OCI-LY7 (cell line): ENCODE measurements at regions not wholly inside any gene's neighbourhood (a gene's known extent, or its start where the extent isn't known, plus 50 kb on each side); places are given as distances from the start of the nearest gene placed in this dataset.
"Not testable (repeated sequence)": the region's sequence is repeated elsewhere in the genome, so short reads cannot be mapped to it uniquely, and the experiment has no call there.

Experiments
- BruUV-seq: library from RNA; stranded (reverse); fragments of 400-500 nt; replicated peaks from 2 replicates; lab custom pipeline; 2021; lab: Mats Ljungman, UMichigan
- CTCF ChIA-PET: fragments of 300-600 bp; sonication (Branson Sonifier 250); formaldehyde crosslinking; loops from one replicate; lab custom pipeline; 2022; ENCODE audit warnings: antibody characterized with exemption; ENCODE audit not compliant: unreplicated experiment; lab: Charles Lee
- POLR2A ChIA-PET: fragments of 300-600 bp; sonication (Branson Sonifier 250); formaldehyde crosslinking; loops from one replicate; lab custom pipeline; 2022; ENCODE audit warnings: antibody characterized with exemption; lab: Charles Lee
- DNase-seq: peaks from one replicate; pipeline ENCODE4 v3.0.0-alpha.2; 2015; ENCODE audit warnings: low spot score
- H2AFZ ChIP-seq: fragments of 200-600 bp; sonication (generic), shearing (Covaris generic); 2 replicates; pipeline ENCODE4 v1.6.1; 2014; ENCODE audit warnings: mild to moderate bottlenecking, antibody characterized with exemption, low read length, moderate library complexity
- H3K27ac ChIP-seq: fragments of 200-600 bp; sonication (generic); 2 replicates; pipeline ENCODE4 v1.5.1; 2014; ENCODE audit warnings: mixed run types, low read depth, mild to moderate bottlenecking, moderate library complexity, low read length, inconsistent platforms; ENCODE audit not compliant: poor library complexity, severe bottlenecking
- H3K36me3 ChIP-seq: fragments of 200-600 bp; sonication (generic); 2 replicates; pipeline ENCODE4 v1.6.1; 2014; ENCODE audit warnings: mild to moderate bottlenecking, antibody characterized with exemption, low read length, moderate library complexity, mixed read lengths; ENCODE audit not compliant: insufficient read depth
- H3K4me1 ChIP-seq: fragments of 200-600 bp; sonication (generic); 2 replicates; pipeline ENCODE4 v1.5.1; 2014; ENCODE audit warnings: mild to moderate bottlenecking, low read length; ENCODE audit not compliant: insufficient read depth, poor library complexity, severe bottlenecking
- H3K4me2 ChIP-seq: fragments of 200-600 bp; sonication (generic); 2 replicates; pipeline ENCODE4 v1.6.1; 2014; ENCODE audit warnings: mild to moderate bottlenecking, low read length
- H3K4me3 ChIP-seq: fragments of 200-600 bp; sonication (generic); 2 replicates; pipeline ENCODE4 v1.5.1; 2014; ENCODE audit warnings: mild to moderate bottlenecking, low read depth, low read length; ENCODE audit not compliant: poor library complexity, severe bottlenecking
- H3K79me2 ChIP-seq: fragments of 200-600 bp; sonication (generic); 2 replicates; pipeline ENCODE4 v1.6.1; 2016; ENCODE audit warnings: low read depth, mild to moderate bottlenecking, low read length, moderate library complexity, mixed read lengths; ENCODE audit not compliant: insufficient read depth
- H3K9me2 ChIP-seq: fragments of 200-600 bp; sonication (generic); 2 replicates; pipeline ENCODE4 v1.6.1; 2016; ENCODE audit warnings: mild to moderate bottlenecking, low read length, mixed read lengths; ENCODE audit not compliant: insufficient read depth
- H3K9me3 ChIP-seq: fragments of 200-600 bp; sonication (generic); 2 replicates; pipeline ENCODE4 v1.6.1; 2014; ENCODE audit warnings: mild to moderate bottlenecking, mixed run types, low read length, mixed read lengths
- H4K20me1 ChIP-seq: fragments of 200-600 bp; sonication (generic); 2 replicates; pipeline ENCODE4 v1.6.1; 2014; ENCODE audit warnings: mild to moderate bottlenecking, antibody characterized with exemption, low read length, moderate library complexity, mixed read lengths; ENCODE audit not compliant: insufficient read depth
- CTCF ChIP-seq: fragments of 200-600 bp; sonication (generic); conservative IDR thresholded peaks from 2 replicates; pipeline ENCODE4 v1.5.1; 2014; ENCODE audit warnings: mild to moderate bottlenecking, antibody characterized with exemption, low read length, moderate library complexity, mixed read lengths
- EZH2phosphoT487 ChIP-seq: fragments of 200-600 bp; sonication (generic); IDR thresholded peaks from 2 replicates; pipeline ENCODE4 v1.6.1; 2018; ENCODE audit warnings: low read depth, borderline replicate concordance, mild to moderate bottlenecking, mixed run types, antibody characterized with exemption, low read length, moderate library complexity, mixed read lengths
- intact Hi-C: fragments of 100-400 bp; cut with micrococcal nuclease; formaldehyde crosslinking; loops from one replicate; pipeline ENCODE4 v1.10.0; 2022; ENCODE audit not compliant: unreplicated experiment

GRCh38 chr6:144364208-144364720 is 79.1 kb downstream of the UTRN start:
- no peaks in the 10 kb centered on the region for H3K9me2 ChIP-seq
- intact Hi-C loops: no loop called here
- no peak for DNase-seq
- H2AFZ ChIP-seq: no peak overlapping the region
- ChIA-PET POLR2A (no interaction called here), CTCF (no interaction called here)
- no peak overlapping the region for H3K4me2 ChIP-seq
- no peak overlapping the region for H3K4me3 ChIP-seq
- H3K79me2 ChIP-seq: no peaks in the 10 kb centered on the region
- BruUV-seq: no TSS peak
- H3K27ac ChIP-seq: no peak overlapping the region
- H3K4me1 ChIP-seq: no peaks in the 10 kb centered on the region
- no peaks in the 10 kb centered on the region for H4K20me1 ChIP-seq
- no peaks in the 10 kb centered on the region for H3K36me3 ChIP-seq
- no peaks in the 10 kb centered on the region for H3K9me3 ChIP-seq
- no peak for TF ChIP-seq EZH2phosphoT487
- no peak for TF ChIP-seq CTCF

DNA sequence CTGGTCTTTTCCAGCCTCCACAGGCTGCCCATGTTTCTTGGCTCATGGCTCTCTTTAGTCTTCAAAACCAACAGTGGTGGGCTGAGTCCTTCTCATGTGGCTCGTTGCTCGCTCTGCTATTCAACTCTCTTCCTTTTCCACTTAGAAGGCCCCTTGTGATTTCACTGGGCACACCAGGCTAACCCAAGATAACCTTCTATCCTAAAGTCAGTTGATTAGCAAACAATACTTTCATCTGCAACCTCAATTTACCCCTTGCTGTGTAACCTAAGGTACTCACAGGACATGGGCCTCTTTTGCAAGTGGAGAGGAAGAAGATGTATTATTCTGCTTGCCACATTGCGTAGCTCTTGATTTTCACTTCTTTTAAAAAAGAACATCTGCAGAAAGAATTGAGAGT is 79.6 kb downstream of the UTRN start:
- ChIA-PET POLR2A (no interaction called here), CTCF (no interaction called here)
- Histone ChIP-seq H3K36me3 (no peaks in the 10 kb centered on the region), H3K4me2 (no peak overlapping the region), H2AFZ (no peak overlapping the region), H3K9me3 (no peaks in the 10 kb centered on the region), H3K79me2 (no peaks in the 10 kb centered on the region), H4K20me1 (no peaks in the 10 kb centered on the region), H3K9me2 (no peaks in the 10 kb centered on the region), H3K4me1 (no peaks in the 10 kb centered on the region), H3K4me3 (no peak overlapping the region), H3K27ac (no peak overlapping the region)
- DNase-seq: no peak
- intact Hi-C loops: no loop called here
- BruUV-seq: no TSS peak
- TF ChIP-seq EZH2phosphoT487: no peak
- no peak for TF ChIP-seq CTCF

DNA sequence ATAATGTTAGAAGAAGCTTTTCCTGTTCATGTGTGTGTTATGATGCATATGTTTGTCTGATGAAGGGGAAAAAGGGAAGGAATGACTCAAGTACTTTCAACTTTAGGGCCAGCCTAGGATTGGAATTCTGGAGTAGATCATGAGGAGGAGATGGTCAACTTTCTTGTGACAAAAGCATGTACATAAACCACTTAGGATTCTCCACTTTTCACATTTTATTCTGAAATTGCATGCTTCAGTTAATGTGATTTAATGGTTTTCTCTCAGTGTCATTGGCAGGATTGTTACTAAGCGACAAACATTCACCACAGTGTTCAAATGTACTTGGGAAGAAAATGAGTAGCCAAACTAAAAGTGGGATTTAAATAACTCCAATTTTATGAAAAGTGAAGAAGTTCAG is 80.1 kb downstream of the UTRN start:
- H3K9me2 ChIP-seq: no peaks in the 10 kb centered on the region
- no peak overlapping the region for H3K4me3 ChIP-seq
- ChIA-PET POLR2A (no interaction called here), CTCF (no interaction called here)
- H3K4me1 ChIP-seq: no peaks in the 10 kb centered on the region
- no peak overlapping the region for H3K4me2 ChIP-seq
- H3K9me3 ChIP-seq: no peaks in the 10 kb centered on the region
- DNase-seq: no peak
- BruUV-seq: no TSS peak
- no peak for TF ChIP-seq EZH2phosphoT487
- TF ChIP-seq CTCF: no peak
- H3K79me2 ChIP-seq: no peaks in the 10 kb centered on the region
- intact Hi-C loops: no loop called here
- H4K20me1 ChIP-seq: no peaks in the 10 kb centered on the region
- H2AFZ ChIP-seq: no peak overlapping the region
- H3K36me3 ChIP-seq: no peaks in the 10 kb centered on the region
- no peak overlapping the region for H3K27ac ChIP-seq

DNA sequence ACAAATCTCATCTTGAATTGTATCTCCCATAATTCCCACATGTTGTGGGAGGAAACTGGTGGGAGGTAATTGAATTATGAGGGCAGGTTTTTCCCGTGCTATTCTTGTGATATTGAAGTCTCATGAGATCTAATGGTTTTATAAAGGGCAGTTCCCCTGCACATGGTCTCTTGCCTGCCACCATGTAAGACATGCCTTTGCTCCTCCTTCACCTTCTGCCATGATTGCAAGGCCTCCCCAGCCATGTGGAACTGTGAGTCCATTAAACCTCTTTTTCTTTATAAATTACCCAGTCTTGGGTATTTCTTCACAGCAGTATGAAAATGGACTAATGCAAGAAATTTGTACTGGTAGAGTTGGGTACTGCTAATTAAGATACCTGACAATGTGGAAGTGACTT is 84.6 kb downstream of the UTRN start:
- H3K4me2 ChIP-seq, H3K79me2 ChIP-seq, H2AFZ ChIP-seq, CTCF ChIA-PET, BruUV-seq, H3K27ac ChIP-seq, H3K36me3 ChIP-seq, intact Hi-C loops, H3K4me3 ChIP-seq, POLR2A ChIA-PET, H3K9me3 ChIP-seq, H4K20me1 ChIP-seq, H3K9me2 ChIP-seq, H3K4me1 ChIP-seq, DNase-seq: not testable (repeated sequence)
